Hematopoietic multipotent progenitor cell (in vitro differentiated cells): ENCODE measurements at regions not wholly inside any gene's neighbourhood (a gene's known extent, or its start where the extent isn't known, plus 50 kb on each side); places are given as distances from the start of the nearest gene placed in this dataset.

Experiments
- DNase-seq, 3 donors: peaks; one replicate each; pipeline ENCODE4 v3.0.0-alpha.2; 2011 to 2015; ENCODE audit warnings: low read depth in 2 of 3, low spot score in 2 of 3

DNA sequence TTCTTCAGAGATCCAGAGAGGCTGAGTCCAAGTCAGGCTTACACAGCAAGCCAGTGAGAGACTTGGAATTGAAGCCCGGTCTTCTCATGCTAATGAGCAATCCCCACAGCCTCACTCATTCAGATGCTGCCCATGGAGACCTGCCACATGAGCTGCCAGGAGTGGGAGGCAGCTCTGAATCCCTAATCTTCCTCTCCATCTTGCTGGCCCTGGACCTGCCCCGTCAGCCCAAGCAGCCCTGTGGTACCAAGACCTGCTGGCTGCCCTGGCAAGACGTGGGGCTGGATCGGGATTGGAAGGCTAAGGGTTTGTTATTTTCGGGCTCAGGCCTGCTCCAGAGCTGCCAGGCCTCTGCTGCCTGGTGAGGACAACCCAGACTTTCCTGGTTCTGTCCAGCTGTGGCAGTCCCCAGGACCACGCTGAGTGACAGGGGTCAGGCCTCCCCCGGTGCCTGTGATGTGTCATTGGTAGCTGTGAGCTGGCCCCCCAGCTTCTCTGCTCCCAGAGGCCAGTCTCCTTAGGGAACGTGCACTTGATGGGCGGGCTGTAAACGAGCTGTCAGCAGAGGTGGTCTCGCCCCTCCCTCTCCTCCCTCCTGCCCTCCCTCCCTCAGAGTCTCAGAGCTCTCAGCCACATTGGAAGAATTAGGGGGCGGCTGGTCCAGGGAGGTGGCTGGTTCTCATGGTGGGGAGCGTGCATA is 135.0 kb downstream of the FOXD2 start:
- DNase-seq: no peak

DNA sequence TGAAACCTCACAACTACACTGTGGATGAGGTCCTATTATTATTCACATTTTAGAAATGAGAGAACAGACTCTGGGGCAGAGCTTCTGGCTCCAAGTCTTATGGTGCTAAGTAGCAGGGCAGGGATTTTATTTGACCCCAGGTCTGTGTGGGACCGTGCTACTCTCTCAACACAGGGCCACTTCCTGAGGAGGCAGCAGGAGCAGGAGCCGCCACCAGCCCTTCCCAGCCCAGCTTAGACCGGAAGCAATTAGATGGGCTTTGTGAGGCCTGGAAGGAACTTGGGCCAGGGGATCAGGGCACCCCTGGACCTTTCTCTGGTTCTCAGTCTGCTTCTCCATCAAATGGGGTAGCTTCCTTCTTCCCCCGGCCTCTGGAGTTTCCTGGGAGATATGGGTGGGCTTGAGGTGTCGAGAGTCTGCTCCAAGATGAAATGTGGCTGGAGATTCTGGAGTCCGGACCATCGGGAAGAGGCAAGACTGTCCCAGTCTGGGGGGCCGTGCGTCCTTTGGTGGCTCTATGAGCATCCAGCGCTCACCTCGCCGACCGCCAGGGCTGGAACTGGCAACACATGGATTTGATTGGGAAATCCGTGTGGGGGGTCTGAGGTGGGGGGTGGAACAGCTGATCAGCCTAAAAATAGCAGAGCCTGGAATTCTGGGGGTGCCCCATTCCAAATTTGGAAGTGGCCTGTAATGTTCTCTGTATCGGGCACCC is 136.8 kb downstream of the FOXD2 start:
- no peak for DNase-seq

- no peak for DNase-seq
Measured at GRCh38 chr1:47575855-47576757, 138.3 kb downstream of the FOXD2 start.

GRCh38 chr1:47576758-47577115 is 138.9 kb downstream of the FOXD2 start:
- no peak for DNase-seq

DNA sequence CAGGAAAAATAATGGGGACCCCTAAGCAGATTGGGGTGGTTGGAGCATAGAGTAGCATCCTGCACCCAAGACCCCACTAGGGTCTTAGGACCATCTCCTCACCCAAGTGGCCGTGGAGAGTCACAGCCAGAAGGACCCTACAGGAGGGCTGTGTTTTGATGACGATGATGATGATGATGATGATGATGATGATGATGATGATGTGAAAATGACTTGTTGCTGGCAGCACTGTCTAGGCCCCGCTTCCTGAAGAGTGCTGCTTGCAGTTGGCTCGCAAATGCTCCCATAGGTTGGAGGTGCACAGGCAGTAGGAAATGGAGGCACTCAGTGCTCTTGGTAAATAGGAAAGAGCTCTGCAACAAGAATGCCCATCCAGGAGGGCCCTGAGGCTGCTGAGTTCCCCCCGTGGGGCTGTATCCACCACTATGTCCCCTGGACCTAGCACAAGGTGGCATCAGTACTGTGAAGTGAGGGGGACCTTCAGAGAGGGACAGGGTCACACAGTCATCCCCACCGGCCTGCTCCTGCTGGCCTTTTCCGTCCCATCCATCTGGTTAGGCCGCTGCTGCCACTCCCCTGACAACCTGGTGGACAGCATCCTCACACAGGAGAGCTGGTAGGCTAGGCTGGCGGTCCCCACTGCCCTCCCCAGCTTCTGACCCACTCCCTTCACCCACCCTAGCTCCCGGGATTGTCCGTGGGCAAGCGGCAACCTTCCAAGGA is 139.6 kb downstream of the FOXD2 start:
- no peak for DNase-seq

GRCh38 chr1:47578026-47578720 is 140.3 kb downstream of the FOXD2 start:
- no peak for DNase-seq

DNA sequence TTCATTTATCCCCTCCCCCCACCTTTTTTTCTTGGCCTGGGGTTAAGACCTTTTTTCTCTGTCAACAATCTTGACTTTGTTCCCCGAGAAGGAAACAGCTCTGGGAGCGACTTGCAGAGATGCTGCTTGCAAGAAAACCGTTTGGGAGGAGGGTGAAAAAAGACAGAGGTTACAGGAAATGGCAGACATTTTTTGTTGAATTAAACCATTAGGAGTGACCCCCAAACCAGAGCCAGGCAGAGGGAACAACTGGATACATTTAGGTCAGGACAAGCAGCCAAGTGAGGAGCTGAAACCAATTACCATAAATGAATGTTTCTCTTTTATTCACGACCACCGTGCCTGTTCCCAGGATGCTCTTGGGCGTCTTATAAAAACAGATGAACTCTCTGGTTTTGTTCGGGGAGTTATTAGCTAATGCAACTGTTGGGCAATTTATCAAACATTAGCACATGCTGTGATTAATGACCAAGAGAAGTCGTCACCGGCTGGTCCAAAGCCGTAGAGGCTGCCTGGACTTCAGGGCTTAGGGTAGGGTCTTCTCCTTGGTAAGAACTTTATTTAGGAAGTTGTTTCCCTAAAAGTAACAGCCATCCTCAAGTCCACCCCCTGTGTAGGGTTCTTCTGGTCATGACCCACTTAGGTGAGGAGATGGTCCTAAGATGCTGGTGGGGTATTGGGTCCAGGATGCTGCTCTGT is 141.0 kb downstream of the FOXD2 start:
- no peak for DNase-seq

DNA sequence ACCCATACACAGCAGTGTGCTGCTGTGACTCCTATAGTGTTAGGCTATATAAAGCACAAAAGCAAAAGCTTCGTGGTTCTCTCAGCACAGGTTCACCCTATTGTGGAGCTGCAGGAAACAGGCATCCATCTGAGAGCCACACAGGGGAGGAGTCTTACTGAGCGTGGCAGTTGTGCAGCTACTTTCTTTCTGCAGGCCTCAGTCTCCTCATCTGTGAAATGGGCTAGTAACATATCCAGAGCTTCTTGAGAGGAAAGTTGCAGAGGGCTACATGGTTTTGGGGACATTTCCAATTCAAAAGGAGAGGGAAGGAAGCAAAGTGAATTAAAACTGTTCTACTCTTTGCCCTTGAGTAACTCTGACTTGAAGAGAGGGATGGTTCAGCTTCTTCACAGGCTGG is 142.0 kb downstream of the FOXD2 start:
- no peak for DNase-seq

GRCh38 chr1:47580451-47580995 is 142.7 kb downstream of the FOXD2 start:
- no peak for DNase-seq

DNA sequence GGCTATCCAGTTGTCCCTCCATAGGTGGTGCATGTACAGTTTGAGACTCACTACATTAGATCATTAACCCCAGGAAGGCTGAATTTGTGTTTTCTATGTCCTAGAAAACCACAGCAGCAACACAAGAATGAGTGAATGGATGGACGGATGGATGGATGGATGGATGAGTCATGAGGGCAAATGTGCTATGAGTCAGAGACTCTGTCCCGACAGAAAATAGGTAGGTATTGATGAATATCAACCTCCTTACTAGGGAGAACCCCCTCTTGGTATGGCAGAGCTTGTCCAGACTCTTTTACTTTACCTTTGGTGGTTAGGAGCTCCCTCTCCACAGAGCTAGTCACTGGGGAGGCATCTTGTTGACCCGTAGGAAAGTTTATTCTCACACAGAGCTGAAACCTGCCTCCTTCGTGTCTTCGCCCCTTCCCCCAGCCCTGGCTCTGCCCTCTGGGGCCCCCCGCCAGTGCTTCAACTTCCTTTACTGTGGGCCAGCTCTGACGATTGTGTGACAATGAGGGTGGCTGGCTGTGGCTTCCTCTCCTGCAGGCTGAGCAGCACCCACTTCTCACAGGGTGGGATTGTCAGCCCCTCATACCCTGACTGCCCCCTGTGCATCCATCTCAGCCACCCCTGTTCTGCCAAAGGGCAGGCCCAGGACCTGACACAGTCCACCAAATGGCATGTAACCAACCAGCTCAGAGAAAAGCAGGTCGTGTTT is 145.2 kb downstream of the FOXD2 start:
- DNase-seq: peak in 2 of 3 donors; percentile 29 to 61

GRCh38 chr1:47584249-47584648 is 146.4 kb downstream of the FOXD2 start:
- no peak for DNase-seq

DNA sequence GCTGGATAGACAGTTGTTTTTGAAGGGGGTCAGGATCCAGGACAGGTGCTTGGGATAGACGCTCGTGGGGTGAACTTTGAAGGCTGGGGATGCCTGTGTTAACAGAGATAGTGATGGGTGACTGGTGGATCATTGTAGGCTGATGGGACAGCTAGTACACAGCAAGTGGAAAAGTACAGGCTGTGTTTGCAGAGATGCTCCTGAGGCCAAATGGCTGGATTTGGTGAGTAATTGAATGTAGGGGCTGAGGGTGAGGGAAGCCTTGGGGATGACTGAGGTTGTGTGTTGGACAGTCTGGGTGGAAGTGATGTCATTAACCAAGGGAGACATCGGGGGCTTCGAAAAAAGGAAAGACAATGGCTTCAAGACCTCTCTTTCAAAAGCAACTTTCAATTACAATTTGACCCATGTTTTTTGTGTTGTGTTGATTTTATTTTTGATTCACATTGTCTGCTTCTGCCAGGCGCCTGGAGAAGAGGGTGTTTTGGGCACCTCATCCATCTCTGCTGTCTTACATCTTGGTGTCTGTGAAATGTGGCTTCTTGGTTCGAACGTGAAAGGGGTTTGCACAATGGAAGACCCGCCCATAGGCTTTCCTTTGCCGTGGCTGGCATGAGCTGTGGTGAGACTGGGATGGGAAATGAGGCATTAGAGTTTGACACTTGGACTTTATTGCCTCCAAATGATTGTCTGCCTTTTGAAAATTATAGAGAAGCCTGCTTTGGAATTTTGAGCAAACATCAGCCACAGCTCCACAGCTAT is 147.5 kb downstream of the FOXD2 start:
- DNase-seq: no peak

DNA sequence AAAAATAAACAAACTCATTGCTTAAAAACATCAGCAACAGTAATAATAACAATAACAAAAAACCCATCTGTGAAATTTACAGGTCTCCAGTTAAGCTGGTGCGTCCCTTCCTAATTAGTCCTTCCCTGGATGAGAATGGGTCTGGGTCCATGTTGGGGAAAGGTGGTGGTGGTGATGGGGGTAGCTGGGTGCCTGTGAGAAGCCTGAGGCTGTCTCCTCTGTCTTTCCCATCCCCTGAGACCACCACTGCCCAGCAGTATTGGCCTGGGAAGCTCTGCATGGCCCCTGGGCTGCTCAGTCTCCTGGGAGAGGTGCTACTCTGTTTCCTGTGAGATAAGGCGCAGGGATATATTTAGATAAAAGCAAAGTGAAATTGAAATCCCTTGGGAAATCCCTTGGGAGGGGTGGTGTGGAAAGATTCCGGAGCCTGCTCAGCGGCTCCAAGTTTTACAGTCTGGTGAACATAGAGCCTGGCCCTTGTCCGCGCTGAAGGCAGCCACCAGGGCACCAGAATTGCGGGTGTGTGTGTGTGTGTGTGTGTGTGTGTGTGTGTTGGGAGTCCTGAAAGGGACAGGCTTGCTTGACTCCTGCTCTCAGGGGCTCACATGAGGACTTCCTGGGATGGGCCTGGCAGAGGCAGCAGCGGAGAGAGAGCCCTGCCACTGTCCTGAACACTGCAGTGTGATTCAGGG is 150.2 kb downstream of the FOXD2 start:
- no peak for DNase-seq

GRCh38 chr1:47590523-47591225 is 152.8 kb downstream of the FOXD2 start:
- DNase-seq: no peak

- no peak for DNase-seq
Measured at GRCh38 chr1:47591801-47592200, 154.0 kb downstream of the FOXD2 start.

DNA sequence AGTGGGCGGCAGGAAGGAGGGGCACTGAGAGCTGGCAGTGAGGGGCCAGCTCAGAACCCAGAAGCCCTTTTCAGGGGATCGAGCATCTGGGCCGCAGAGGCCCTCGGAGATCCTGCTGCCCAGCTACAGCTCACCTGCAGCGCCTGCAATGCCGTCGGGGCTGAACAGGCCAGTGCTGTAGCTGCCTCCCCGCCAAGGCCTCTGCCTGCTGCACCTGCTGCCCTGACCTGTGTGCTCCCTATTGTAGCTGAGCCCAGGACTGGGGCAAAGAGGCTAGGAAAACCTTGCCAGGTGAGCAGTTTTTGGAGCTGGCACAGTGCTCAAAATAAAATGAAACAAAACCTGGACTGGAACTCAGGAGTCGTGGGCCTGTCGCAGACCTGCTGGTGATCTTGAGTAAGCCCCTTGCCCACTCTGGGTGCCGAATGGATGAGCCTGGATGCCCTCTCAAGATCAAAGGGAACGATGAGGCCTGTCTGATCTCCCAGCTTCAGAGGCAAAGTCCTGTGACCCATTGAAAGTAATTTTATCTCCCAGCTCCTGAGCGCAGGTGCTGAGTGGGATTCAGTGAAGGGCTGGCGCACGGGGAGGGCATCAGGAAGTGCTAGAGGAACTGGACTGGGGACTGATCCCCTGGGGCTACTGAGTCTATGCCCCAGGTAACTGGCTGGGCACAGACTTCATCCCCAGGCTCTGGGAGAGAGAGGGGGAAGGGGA is 154.6 kb downstream of the FOXD2 start:
- no peak for DNase-seq
